Hematopoietic multipotent progenitor cell treated with erythropoietin and hydrocortisone succinate and interleukin-3 and kit ligand, for 4 days (in vitro differentiated cells): ENCODE measurements at regions not wholly inside any gene's neighbourhood (a gene's known extent, or its start where the extent isn't known, plus 50 kb on each side); places are given as distances from the start of the nearest gene placed in this dataset.
A peak's percentile ranks its signal among the peaks of the same experiment; 100 is the strongest.

ENCODE experiments used
- DNase-seq: peaks from one replicate; pipeline ENCODE4 v3.0.0-alpha.2; 2015

DNA sequence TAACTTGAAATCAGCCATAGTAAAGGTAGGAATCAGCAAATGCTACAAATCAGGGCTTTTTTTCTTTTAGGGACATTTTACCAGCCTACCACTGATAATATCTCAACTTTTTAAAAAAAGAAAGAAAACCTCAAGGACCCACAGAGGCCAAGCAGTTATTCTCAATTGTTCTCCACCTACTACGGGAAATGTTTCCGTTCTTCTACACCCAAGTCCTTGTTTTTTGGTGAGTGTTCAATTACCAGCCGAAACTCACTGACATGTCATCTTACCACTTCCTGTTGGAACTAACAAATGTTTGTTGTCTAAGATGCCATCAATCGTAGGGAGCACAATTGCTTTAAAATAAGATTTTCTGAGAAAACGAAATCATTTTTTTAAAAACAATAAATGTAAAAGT is 50.2 kb upstream of the CDK1 start:
- DNase-seq: no peak

DNA sequence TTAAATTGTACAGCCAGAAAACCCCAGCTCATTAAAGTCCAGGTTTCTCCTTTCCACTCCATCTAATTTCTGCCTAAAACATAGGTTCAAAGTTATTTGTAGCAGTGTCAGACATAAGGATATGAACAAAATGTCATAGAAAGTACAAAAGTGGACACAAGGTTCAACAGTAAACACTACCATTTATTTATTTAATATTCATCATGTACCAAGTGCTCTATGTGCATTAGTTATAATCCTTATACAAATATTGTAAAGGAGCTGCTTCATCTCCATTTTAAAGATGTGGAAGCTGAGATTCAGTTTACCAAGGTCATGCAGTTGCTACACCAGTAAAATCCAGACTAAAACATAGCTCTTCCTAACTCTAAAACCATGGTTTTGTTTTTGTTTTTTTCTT is 52.0 kb upstream of the CDK1 start:
- no peak for DNase-seq

DNA sequence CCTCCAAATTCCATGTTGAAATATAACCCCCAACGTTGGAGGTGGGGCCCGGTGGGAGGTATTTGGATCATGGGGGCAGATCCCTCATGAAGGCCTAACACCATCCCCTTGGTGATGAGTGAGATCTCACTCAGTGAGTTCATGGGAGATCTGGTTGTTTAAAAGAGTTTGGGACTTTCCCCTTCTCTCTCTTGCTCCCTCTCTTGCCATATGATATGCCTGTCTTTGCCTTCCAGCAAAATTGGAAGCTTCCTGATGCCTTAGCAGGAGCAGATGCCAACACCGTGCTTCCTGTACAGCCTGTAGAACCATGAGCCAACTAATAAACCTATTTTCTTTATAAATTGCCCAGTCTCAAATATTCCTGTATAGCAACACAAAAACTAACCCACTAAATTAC is 55.7 kb upstream of the CDK1 start:
- DNase-seq: no peak

DNA sequence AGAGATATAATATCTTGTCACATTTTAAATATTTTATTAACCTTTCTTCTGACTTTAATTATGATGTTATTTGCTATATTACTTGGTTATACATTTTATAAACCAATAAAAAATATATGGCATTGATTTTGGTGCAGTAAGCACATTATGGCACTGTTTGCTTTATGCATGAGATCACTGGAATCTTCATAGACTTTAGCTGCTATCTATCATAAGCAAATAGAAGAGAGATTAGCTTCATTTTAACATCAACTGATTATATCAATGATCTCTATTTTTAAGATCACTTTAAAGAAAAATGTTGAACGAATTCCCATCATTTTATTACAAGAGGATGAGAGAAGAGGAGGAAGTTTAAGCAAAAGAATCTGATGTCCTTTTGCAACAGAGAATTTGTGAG is 58.6 kb upstream of the CDK1 start:
- no peak for DNase-seq

DNA sequence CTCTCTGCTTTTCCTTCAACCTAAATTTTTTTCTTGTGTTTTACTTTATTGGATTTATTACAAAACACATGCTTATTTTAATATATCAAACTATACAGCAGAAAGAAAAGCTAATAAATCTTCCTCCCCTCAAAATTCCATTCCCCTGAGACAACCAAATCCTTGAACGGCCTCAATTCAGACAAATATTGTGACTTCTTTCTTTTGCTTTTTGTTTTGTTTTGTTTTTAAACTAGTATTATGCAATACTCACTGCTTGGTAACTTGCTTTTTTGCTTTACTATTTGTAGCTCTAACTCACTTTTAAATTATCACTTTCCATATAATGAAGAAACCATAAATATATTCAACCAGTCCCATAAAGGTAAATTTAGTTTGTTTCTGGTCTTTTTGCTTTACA is 59.4 kb upstream of the CDK1 start:
- no peak for DNase-seq

DNA sequence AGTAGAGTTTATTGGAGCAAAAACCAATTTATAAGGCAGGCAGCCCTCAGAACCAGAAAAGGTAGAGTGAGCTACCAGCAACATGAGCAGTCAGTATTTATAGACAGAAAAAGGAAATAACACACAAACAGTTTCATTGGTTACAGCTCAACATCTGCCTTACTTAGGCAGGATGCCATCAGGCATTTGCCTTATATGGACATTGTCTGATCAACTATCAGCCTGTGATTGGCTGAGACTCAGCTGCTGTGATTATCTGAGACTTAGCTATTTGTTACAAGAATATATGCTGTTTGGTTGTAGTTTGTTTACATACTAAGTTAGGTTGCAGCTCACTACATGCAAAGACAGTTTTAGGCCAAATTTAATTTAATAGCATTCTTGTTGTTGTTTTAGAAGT is 60.4 kb upstream of the CDK1 start:
- no peak for DNase-seq

DNA sequence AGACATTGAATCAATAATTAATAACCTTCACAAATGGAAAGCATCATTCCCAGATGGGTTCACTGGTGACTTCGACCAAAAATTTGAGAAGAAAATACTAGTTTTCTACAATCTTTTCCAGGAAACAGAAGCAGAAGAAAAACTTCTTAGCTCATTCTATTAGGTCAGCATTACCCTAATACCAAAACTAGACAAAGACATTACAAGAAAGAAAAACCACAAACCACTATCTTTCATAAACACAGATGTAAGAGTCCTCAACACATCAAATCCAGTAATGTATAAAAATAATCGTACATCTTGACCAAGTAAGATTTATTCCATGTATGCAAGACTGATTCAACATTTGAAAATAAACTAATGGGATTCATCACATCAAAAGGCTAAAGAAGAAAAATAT is 64.0 kb upstream of the CDK1 start:
- peak; percentile 67 for DNase-seq

DNA sequence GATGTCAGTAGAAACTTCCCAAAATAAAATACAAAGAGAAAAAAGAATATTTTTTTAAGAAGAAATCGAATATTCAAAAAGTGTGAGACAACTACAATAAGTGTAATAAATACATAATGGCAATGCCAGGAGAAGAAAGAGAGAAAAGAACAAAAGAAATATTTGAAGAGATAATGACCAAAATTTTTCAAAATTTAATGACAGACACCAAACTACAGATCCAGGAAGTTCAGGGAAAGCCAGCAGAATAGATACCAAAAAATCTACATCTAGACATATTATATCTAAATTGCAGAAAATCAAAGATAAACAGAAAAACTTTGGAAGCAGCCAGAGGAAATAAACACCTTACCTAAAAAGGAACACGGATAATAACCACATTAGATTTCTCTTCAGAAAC is 66.8 kb upstream of the CDK1 start:
- no peak for DNase-seq

DNA sequence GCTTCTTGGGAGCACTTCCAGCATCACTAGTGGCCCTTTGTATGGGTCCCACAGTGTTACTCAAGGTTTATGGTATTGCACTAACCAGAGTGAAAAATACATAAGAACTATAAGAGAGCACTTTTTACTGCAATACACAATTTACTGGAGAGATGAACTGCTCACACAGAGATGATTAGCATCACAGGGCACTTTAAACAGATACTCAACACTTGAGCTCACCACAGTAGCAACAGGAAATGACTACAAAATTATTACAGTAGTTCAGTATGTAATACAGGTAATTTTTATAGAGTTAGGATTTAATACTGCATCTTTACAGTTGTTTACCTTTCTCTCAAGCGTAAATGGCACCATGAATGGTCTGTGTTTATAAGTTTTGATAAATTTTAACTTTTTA is 68.2 kb upstream of the CDK1 start:
- DNase-seq: no peak

DNA sequence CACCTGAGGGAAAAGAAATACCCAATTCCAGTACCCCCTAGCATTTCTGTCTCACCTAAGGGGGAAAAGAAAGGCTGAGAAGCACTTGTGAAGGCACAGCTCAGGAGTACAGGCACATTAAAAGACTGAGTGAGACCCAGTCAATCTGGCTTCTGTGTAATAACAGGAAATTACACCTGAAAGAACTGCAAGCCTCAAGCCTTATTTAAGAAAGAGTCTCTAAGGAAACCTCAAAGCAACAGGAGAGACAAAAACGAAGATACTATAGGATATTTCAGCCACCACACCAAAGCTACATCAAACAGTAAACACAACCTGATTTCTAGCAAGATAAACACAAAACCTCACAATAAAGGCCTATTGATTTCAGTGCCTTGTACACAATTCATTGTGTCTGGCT is 69.6 kb upstream of the CDK1 start:
- no peak for DNase-seq

DNA sequence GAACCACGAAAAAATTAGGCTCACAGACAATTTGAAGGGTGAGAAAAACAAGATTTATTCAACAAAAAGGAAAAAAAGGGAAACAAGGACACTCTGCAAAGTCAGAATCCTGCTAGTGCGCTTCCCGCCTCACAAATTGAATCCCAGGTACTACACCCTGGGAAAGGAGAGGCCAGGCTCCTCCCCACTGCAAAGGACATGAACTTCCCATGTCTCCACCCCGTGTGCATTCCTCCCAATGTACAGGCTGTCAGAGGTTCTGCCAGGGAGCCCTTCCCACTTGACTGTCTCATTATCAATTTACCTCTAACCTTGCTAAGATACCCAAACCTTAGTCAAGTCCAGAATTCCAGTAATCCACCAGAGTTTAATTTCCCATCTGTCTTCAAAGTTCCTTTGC is 70.4 kb upstream of the CDK1 start:
- no peak for DNase-seq

DNA sequence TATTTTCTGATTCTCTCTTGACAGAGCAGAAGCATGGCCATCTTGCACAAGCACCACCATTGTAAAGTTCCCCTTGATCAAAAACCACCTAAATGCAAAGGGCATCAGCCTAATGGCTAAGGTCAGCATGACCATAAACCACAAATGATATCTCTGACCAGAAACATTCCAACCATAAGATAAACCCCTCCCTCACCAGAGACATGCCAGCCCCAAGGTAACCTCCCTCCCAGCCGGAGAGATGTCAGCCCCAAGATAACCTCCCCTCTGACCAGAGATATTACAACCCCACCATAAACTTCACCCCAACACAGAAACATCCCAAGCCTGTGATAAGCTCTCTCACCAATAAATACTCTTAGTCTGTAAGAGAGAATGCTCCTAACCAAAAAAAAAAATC is 72.1 kb upstream of the CDK1 start:
- peak; percentile 10 for DNase-seq

DNA sequence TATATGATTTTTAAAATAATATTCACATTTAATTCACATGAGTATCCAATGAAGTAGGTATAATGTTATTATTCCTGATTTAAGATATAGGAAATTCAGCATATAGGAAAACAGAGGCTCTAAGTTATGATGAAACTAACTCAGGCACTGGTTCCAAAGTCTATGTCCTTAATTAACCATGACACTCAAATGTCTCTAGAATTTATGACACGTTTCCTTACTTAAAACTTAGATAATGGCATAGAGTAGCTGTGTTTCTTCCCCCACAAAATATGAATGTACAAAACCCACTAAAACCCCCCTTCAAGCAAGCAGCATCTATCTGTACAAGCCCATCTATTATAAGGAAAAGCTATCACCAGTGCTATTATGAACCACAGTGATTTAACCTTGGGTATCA is 72.9 kb upstream of the CDK1 start:
- DNase-seq: no peak

DNA sequence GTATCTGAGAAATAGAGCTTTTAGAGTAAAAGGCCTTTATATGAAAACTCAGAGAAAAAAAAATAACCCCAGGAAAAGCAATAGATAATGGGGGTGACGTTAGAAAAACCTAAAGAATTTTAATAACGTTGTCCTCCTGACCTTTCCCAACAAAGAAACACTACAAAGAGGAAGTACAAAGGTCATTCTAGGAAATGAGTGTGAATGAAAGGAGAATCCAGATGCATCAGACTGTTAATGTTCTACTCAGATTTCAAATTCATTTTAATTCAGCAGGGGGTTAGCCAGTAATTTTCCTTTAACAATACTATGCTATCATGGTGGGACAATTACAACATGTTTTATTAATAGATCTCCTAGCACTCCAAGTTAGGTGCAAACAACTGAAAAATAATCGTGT is 73.8 kb upstream of the CDK1 start:
- DNase-seq: no peak

DNA sequence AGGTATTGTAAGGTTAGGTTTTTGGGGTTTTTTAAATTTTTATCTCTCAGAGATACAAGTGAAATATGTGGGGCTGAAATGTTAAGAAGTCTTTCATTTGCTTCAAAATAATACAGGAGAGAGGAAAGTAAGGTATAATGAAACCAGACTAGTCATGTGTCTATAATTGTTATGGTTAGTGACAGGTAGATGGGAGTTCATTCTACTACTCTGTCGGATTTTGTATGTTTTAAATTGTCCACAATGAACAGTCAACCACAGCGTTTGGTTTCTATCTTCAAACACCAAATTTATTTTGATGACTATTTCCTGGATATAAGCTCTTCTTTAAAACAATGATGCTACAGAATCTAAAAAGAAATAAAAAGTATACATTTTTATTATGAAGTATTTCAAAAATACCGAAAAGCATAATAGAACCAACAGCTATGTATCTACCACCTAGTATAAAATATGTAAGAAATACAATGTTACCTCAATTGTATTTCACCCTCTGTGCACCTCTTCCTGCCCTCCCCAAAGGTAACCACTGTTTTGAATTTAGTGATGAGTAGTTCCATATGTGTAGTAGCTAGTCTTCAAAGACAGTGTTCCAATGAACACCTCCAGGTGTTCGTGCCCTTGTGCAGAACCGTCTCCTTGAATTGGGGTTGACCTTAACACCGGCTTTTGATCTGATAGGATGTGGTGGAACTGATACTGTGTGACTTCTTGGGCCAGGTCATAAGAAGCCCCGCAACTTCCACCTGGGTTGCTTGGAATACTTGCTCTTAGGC is 74.8 kb upstream of the CDK1 start:
- no peak for DNase-seq

DNA sequence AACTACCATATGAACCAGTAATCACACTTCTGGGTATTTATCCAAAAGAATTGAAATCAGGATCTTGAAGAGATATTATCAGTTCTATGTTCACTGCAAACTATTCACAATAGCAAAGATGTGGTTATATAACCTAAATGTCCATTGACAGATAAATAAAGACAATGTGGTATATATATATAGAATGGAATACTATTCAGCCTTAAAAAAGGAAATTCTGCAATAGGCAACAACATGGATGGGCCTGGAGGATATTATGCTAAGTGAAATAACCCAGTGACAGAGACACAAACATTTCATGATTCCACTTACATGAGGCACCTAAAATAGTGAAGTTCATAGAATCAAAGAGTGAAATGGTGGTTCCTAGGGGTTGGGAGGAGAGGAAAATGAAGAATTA is 90.6 kb upstream of the CDK1 start:
- no peak for DNase-seq

DNA sequence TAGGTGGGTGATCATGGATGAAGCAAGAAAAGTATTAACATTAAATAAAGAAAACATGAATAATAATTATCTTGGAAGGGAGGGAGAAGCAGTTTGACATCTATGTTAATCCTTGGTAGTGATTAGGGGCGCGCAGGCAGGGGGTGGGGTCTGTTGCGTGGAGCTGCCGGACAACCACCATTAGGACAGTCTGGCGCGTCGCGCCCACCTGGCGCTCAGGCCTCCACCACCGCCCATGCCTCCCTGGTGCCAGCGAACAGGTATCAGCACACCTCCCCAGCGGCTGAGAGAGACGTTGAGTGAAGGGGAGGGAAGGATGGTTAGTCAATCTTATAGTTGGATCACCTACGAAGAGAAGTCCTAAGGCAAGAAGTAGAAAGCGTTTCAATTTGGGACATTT is 94.2 kb upstream of the CDK1 start:
- no peak for DNase-seq

DNA sequence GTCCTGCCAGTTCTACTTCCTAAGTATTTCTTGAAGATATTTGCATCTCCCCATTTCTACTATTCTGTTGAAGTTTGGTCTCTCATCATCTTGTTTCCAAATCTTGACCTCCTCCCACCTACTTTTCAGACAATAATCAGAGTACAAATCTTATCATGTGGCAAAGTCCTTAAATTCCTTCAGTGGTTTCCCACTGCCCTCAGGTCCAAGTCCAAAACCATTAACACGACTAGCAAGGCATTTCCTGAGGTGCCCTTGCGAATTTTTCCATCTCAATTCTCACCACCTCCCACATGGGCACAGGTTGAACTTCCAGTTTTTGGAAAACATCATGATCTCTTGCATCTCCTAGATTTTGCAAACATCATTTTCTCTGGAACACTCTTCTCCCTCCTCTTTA is 97.2 kb upstream of the CDK1 start:
- no peak for DNase-seq

DNA sequence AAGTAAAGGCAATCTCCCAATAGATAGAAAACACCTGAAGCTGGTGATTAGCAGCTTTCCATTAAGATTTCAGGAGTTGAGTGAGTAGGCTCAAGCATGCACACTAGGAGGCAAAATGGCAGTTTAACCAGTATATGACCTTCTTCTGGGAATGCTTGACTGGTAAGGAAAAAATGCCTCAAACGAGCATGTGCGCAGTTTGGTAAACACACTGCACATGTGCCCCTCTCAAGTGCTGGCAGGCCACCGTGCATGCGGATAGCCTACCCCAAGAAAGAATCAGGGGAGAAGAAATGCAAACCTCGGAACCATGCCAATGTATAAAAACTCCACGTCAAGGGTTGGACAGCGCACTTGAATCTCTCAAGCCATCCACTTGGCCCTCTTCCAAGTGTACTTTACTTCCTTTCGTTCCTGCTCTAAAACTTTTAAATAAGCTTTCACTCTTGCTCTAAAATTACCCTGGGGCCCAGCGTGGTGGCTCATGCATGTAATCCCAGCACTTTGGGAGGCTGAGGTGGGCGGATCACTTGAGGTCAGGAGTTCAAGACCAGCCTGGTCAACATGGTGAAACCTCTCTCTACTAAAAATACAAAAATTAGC is 98.8 kb upstream of the CDK1 start:
- DNase-seq: no peak

DNA sequence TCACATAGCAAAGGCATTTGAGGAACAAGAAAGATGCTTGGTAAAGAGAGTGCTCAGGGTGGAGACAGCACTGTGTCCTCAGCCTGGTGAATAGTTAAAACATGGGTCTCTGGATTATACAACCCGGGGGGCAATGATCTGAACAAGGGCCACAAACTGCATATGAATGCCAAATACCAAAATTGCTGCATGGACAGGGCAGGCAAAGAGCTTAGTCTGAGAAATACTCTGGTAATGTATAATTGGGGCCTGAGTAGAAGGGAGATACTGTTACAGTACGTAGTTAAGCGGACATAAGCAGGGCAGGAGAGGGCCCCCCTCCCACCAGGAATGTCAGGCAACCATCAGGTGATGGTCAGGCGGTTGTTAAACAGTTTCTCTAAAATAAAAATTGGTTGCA is 99.3 kb upstream of the CDK1 start:
- no peak for DNase-seq

DNA sequence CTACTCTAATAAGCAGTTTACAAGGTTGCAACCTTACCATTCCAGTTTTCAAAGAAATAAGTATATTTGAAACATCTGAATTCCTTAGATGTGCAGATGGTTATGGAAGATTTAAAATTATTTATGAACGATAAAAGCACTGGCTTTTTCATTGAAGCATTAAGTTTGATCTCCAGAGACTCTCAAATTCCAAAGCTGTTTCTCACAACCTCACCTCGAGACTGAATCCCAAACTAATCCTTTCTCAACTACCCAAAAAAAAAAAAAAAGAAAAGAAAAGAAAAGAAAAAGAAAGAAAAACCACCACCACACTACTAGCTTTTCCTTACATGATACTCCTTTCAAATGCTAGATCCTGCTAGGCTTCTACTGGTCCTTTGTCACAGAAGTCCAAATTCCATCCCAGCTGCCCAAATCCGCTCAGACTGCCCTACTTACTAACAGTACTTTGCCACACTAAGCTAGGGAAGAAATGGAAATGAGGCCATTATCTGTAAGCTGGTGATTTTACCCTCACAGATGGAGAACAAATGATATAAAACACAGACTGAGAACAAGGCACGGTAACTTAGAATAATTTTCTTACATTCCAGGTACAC is 100.6 kb upstream of the CDK1 start:
- no peak for DNase-seq

DNA sequence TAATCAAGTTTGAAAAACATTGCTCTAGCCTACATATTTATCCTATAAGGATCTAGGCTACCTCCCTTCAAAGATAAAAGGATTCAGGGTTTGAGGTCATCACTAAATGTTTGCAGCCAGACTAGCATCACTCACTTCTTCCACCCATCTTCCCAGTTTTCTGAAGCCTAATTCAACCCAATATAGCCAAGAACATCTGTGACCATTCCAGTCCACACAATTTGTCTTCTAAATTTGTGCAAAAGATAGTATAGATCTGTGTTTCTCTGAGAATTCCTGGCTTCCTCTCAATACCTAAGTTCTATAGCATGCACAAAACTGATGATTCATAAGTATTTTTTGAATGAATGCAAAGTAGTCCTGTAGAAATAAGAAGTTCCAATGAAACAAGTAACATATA is 103.0 kb upstream of the CDK1 start:
- no peak for DNase-seq

DNA sequence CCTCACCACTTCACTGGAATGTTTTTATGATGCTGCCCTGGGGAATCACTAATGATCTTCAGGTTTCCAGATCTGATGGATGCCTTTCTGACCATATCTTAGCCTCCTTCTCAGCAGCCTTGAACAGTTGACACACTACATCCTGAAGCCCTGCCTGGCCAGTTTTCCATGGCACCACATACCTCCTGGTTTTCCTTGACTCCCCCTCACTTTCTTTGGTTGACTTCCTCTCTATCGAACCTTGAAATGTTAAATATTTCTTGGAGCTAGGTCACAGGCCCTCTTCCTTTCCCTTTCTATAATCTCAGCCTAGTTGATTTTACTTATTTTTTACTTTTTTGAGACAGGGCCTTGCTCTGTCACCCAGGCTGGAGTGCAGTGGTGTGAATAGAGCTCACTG is 108.8 kb upstream of the CDK1 start:
- no peak for DNase-seq

DNA sequence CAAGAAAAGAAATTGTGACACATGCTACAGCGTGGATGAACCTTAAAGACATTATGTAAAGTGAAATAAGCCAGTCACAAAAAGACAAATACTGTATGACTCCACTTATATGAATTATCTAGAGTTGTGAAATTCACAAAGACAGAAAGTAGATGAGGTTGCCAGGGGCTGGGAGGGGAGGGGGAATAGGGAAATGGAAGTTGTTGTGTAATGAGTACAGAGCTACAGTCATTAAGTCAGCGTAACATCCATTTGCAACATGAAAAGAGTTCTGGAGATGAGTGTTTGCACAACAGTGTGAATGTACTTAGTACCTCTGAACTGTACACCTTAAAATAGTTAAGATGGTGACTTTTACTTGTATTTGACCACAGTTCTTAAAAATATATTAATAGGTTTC is 112.1 kb upstream of the CDK1 start:
- DNase-seq: peak; percentile 69

DNA sequence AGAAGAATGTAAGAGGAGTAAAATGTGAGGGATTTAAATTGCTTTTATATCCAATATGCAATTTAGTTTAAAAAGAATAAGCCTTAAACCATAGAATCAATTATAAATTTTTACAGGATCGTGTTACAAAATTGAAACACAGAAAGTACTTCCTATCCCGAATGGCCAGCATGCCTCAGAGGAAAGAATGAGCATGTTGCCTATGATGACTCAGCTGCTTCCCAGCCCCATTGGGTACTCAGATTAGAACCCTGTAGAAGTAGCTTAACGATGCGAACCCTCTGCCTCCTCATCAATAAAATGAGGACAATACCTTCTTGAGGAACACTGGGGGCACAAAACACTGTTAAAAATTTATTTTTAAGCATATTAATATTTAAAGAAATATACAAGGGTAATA is 113.4 kb upstream of the CDK1 start:
- peak; percentile 10 for DNase-seq
